WTC11 (cell line): ENCODE measurements at regions not wholly inside any gene's neighbourhood (a gene's known extent, or its start where the extent isn't known, plus 50 kb on each side); places are given as distances from the start of the nearest gene placed in this dataset.

ENCODE experiments used
- ATAC-seq: fragments of 200-7000 bp; cut with Tn5 transposase; 2 replicates; pipeline ENCODE4 v1.10.0; 2021; ENCODE audit warnings: mild to moderate bottlenecking, moderate library complexity
- CTCF ChIA-PET: fragments of 300-600 bp; sonication (Branson Sonifier 250); formaldehyde crosslinking; loops from one replicate; lab custom pipeline; 2021; ENCODE audit warnings: antibody characterized with exemption; lab: Charles Lee
- POLR2A ChIA-PET: fragments of 350-600 bp; sonication (Branson Sonifier 250); formaldehyde crosslinking; loops from one replicate; lab custom pipeline; 2021; ENCODE audit warnings: antibody characterized with exemption; lab: Charles Lee
- DNase-seq: peaks from one replicate; pipeline ENCODE4 v3.0.0; 2021; ENCODE audit warnings: low spot score
- H3K27ac Mint-ChIP-seq: 2 replicates; pipeline ENCODE4 v1.8.0; 2021; ENCODE audit warnings: mixed read lengths
- H3K27me3 Mint-ChIP-seq: 2 replicates; pipeline ENCODE4 v1.8.0; 2021; ENCODE audit warnings: low read depth, mild to moderate bottlenecking, moderate library complexity, mixed read lengths
- H3K36me3 Mint-ChIP-seq: 2 replicates; pipeline ENCODE4 v1.8.0; 2021; ENCODE audit warnings: mixed read lengths
- H3K4me1 Mint-ChIP-seq: 2 replicates; pipeline ENCODE4 v1.8.0; 2022; ENCODE audit warnings: mixed read lengths
- H3K4me3 Mint-ChIP-seq: 2 replicates; pipeline ENCODE4 v1.8.0; 2021; ENCODE audit warnings: mild to moderate bottlenecking, moderate library complexity, mixed read lengths
- H3K9me3 Mint-ChIP-seq: 2 replicates; pipeline ENCODE4 v1.8.0; 2021; ENCODE audit warnings: mixed read lengths
- EMX1 ChIP-seq: fragments of 250-450 bp; sonication (Bioruptor Pico); IDR thresholded peaks from 2 replicates; pipeline ENCODE4 v1.8.0; 2021; ENCODE audit warnings: mild to moderate bottlenecking
- ESRRA ChIP-seq: sonication (generic); formaldehyde crosslinking; IDR thresholded peaks from 2 replicates; pipeline ENCODE4 v1.8.1; 2022; ENCODE audit warnings: mild to moderate bottlenecking, missing genetic modification reagents, borderline replicate concordance
- HMGA2 ChIP-seq: fragments of 250-450 bp; sonication (Bioruptor Pico); IDR thresholded peaks from 2 replicates; pipeline ENCODE4 v1.4.0; 2021; ENCODE audit warnings: mild to moderate bottlenecking, moderate library complexity
- JAZF1 ChIP-seq: fragments of 250-450 bp; sonication (Bioruptor Pico); IDR thresholded peaks from 2 replicates; pipeline ENCODE4 v1.9.0; 2021; ENCODE audit warnings: moderate library complexity, mild to moderate bottlenecking, inconsistent platforms
- MXD4 ChIP-seq: fragments of 250-450 bp; sonication (Bioruptor Pico); IDR thresholded peaks from 2 replicates; pipeline ENCODE4 v1.8.0; 2021; ENCODE audit warnings: mild to moderate bottlenecking, moderate library complexity, borderline replicate concordance
- MYBL2 ChIP-seq: sonication (generic); formaldehyde crosslinking; IDR thresholded peaks from 2 replicates; pipeline ENCODE4 v1.8.1; 2023; ENCODE audit warnings: mild to moderate bottlenecking, moderate library complexity, missing genetic modification reagents
- NR1H2 ChIP-seq: sonication (generic); formaldehyde crosslinking; IDR thresholded peaks from 2 replicates; pipeline ENCODE4 v1.9.0; 2021; ENCODE audit warnings: mild to moderate bottlenecking, moderate library complexity, missing genetic modification reagents
- RELA ChIP-seq: sonication (generic); formaldehyde crosslinking; IDR thresholded peaks from 2 replicates; pipeline ENCODE4 v1.8.1; 2022; ENCODE audit warnings: missing genetic modification reagents, mild to moderate bottlenecking, borderline replicate concordance
- TEAD4 ChIP-seq: sonication (generic); formaldehyde crosslinking; IDR thresholded peaks from 2 replicates; pipeline ENCODE4 v1.8.0; 2022; ENCODE audit warnings: mild to moderate bottlenecking, missing genetic modification reagents
- ZNF263 ChIP-seq: sonication (generic); formaldehyde crosslinking; IDR thresholded peaks from 2 replicates; pipeline ENCODE4 v1.8.1; 2022; ENCODE audit warnings: low read depth, mild to moderate bottlenecking, moderate library complexity, missing genetic modification reagents
- ZNF317 ChIP-seq: sonication (generic); formaldehyde crosslinking; IDR thresholded peaks from 2 replicates; pipeline ENCODE4 v1.8.1; 2023; ENCODE audit warnings: low read depth, mild to moderate bottlenecking, moderate library complexity, missing genetic modification reagents, borderline replicate concordance
- TF ChIP-seq, protein P1 (sequence below): sonication (generic); formaldehyde crosslinking; IDR thresholded peaks from 2 replicates; pipeline ENCODE4 v1.8.0; 2023; ENCODE audit warnings: mild to moderate bottlenecking, missing genetic modification reagents
- TF ChIP-seq, protein P2 (sequence below): sonication (generic); formaldehyde crosslinking; IDR thresholded peaks from 2 replicates; pipeline ENCODE4 v1.8.1; 2023; ENCODE audit warnings: mild to moderate bottlenecking, missing genetic modification reagents, moderate library complexity
- TF ChIP-seq, protein P3 (sequence below): sonication (generic); formaldehyde crosslinking; IDR thresholded peaks from 2 replicates; pipeline ENCODE4 v1.8.0; 2022; ENCODE audit warnings: mild to moderate bottlenecking, missing genetic modification reagents
- TF ChIP-seq, protein P4 (sequence below): fragments of 250-450 bp; sonication (Bioruptor Pico); IDR thresholded peaks from 2 replicates; pipeline ENCODE4 v1.8.0; 2021; ENCODE audit warnings: mild to moderate bottlenecking
- TF ChIP-seq, protein P5 (sequence below): fragments of 250-450 bp; sonication (Bioruptor Pico); IDR thresholded peaks from 2 replicates; pipeline ENCODE4 v1.9.0; 2021; ENCODE audit warnings: mild to moderate bottlenecking
- TF ChIP-seq, protein P6 (sequence below): fragments of 250-450 bp; sonication (Bioruptor Pico); IDR thresholded peaks from 2 replicates; pipeline ENCODE4 v2.1.2; 2022; ENCODE audit warnings: mild to moderate bottlenecking, moderate library complexity
- TF ChIP-seq, protein P7 (sequence below): sonication (generic); formaldehyde crosslinking; IDR thresholded peaks from 2 replicates; pipeline ENCODE4 v1.8.1; 2023; ENCODE audit warnings: mild to moderate bottlenecking, missing genetic modification reagents, borderline replicate concordance

DNA sequence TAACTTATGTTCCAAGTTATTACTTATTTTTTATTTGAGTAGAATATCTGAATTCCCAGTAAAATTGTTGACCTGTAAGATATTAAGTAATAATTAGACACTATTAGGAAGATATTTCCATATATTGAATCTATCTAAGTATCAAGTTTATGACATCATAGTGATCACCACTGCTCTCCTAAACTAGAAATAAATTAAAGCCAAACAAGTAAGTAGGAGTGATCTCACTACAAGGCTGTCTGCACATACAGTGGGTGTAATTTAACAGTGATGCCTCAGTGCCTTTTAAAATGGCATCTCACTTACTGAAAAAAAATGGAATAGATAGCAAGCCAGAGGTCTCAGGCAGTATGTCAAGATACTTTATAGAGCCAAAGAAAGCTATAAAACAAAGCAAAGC is 789.6 kb downstream of the KCTD16 start:
- DNase-seq (no peak), ATAC-seq (no peak)
- CTCF ChIA-PET, result no interaction called here
- Mint-ChIP-seq H3K4me1 (no peaks in the 10 kb centered on the region), H3K9me3 (no peaks in the 10 kb centered on the region), H3K36me3 (no peaks in the 10 kb centered on the region), H3K4me3 (no peak overlapping the region), H3K27me3 (no peaks in the 10 kb centered on the region), H3K27ac (no peak overlapping the region)
- POLR2A ChIA-PET, result no interaction called here
- TF ChIP-seq JAZF1 (no peak), ESRRA (no peak)

DNA sequence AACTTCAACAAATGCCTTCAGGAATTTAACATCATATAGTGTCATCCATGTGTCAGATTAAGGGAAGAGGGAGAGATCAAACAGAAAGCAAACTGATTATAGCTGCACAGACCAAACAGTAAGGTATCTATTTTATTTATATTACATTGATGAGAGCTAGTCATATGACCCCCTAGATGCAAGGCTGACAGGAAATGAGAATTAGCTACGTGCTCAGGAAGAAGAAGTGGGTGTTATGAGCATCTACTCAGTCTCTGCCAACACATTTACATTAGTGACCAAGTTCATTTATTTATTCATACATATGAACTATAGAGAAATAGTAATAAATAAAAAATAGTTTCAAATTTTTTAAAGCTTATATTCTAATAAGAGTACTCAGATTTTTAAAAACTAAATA is 787.3 kb downstream of the KCTD16 start:
- CTCF ChIA-PET, result interaction anchor here (1.1 kb wide), 1 partner anchor 280 kb away, joined by 3 read pairs; no protein-coding TSS in a partner anchor
- TF ChIP-seq NR1H2 (CRISPR knock-in tag), result no peak
- TF ChIP-seq, protein P1, sequence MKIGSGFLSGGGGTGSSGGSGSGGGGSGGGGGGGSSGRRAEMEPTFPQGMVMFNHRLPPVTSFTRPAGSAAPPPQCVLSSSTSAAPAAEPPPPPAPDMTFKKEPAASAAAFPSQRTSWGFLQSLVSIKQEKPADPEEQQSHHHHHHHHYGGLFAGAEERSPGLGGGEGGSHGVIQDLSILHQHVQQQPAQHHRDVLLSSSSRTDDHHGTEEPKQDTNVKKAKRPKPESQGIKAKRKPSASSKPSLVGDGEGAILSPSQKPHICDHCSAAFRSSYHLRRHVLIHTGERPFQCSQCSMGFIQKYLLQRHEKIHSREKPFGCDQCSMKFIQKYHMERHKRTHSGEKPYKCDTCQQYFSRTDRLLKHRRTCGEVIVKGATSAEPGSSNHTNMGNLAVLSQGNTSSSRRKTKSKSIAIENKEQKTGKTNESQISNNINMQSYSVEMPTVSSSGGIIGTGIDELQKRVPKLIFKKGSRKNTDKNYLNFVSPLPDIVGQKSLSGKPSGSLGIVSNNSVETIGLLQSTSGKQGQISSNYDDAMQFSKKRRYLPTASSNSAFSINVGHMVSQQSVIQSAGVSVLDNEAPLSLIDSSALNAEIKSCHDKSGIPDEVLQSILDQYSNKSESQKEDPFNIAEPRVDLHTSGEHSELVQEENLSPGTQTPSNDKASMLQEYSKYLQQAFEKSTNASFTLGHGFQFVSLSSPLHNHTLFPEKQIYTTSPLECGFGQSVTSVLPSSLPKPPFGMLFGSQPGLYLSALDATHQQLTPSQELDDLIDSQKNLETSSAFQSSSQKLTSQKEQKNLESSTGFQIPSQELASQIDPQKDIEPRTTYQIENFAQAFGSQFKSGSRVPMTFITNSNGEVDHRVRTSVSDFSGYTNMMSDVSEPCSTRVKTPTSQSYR (CRISPR knock-in tag), result no peak
- TF ChIP-seq HMGA2, result no peak
- no peak for TF ChIP-seq EMX1 (CRISPR knock-in tag)
- TF ChIP-seq, protein P2, sequence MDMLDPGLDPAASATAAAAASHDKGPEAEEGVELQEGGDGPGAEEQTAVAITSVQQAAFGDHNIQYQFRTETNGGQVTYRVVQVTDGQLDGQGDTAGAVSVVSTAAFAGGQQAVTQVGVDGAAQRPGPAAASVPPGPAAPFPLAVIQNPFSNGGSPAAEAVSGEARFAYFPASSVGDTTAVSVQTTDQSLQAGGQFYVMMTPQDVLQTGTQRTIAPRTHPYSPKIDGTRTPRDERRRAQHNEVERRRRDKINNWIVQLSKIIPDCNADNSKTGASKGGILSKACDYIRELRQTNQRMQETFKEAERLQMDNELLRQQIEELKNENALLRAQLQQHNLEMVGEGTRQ, result no peak
- TF ChIP-seq ZNF263 (CRISPR knock-in tag), result no peak
- no peak for TF ChIP-seq TEAD4 (CRISPR knock-in tag)
- TF ChIP-seq MXD4 (CRISPR knock-in tag), result no peak
- TF ChIP-seq RELA (CRISPR knock-in tag), result no peak
- TF ChIP-seq, protein P3, sequence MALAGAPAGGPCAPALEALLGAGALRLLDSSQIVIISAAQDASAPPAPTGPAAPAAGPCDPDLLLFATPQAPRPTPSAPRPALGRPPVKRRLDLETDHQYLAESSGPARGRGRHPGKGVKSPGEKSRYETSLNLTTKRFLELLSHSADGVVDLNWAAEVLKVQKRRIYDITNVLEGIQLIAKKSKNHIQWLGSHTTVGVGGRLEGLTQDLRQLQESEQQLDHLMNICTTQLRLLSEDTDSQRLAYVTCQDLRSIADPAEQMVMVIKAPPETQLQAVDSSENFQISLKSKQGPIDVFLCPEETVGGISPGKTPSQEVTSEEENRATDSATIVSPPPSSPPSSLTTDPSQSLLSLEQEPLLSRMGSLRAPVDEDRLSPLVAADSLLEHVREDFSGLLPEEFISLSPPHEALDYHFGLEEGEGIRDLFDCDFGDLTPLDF (CRISPR knock-in tag), result no peak
- no peak for TF ChIP-seq ZNF317 (CRISPR knock-in tag)
- TF ChIP-seq, protein P4, sequence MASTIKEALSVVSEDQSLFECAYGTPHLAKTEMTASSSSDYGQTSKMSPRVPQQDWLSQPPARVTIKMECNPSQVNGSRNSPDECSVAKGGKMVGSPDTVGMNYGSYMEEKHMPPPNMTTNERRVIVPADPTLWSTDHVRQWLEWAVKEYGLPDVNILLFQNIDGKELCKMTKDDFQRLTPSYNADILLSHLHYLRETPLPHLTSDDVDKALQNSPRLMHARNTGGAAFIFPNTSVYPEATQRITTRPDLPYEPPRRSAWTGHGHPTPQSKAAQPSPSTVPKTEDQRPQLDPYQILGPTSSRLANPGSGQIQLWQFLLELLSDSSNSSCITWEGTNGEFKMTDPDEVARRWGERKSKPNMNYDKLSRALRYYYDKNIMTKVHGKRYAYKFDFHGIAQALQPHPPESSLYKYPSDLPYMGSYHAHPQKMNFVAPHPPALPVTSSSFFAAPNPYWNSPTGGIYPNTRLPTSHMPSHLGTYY (CRISPR knock-in tag), result no peak
- TF ChIP-seq, all 79 proteins: peak for 0
- no peaks in the 10 kb centered on the region for H3K36me3 Mint-ChIP-seq
- H3K27ac Mint-ChIP-seq, result no peak overlapping the region
- H3K4me1 Mint-ChIP-seq, result peaks cover under 1% of the 10 kb centered on the region; the same call in 1 of the 2 replicates
- no peak for ATAC-seq
- POLR2A ChIA-PET, result no interaction called here
- H3K4me3 Mint-ChIP-seq, result no peak overlapping the region
- DNase-seq, result no peak
- H3K27me3 Mint-ChIP-seq, result no peaks in the 10 kb centered on the region
- no peaks in the 10 kb centered on the region for H3K9me3 Mint-ChIP-seq

DNA sequence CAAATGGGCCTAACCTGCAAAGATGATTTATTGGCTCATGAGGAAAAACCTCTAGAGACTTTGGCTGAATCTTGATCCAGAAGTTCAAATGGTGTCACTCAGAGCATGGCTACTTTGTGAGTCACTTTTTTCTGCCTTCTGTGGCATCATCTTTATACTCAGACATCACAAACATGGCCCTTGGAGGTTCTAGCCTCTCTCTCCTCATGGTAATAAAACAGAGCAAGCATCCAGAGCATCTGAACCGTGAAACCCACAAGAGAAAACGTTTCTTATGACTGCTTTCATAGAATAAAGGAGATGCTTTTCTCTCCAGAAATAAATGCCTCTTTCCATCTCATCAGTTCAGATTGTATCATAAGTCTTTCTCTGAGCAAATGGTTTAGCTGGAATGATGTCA is 780.3 kb downstream of the KCTD16 start:
- POLR2A ChIA-PET, result no interaction called here
- CTCF ChIA-PET, result no interaction called here
- H3K27ac Mint-ChIP-seq, result no peak overlapping the region
- H3K27me3 Mint-ChIP-seq, result no peaks in the 10 kb centered on the region
- H3K9me3 Mint-ChIP-seq, result no peaks in the 10 kb centered on the region
- peaks cover 6% of the 10 kb centered on the region for H3K4me1 Mint-ChIP-seq
- no peak overlapping the region for H3K4me3 Mint-ChIP-seq
- DNase-seq, result no peak
- no peak for ATAC-seq
- no peak for TF ChIP-seq MYBL2 (CRISPR knock-in tag)
- TF ChIP-seq, protein P5, sequence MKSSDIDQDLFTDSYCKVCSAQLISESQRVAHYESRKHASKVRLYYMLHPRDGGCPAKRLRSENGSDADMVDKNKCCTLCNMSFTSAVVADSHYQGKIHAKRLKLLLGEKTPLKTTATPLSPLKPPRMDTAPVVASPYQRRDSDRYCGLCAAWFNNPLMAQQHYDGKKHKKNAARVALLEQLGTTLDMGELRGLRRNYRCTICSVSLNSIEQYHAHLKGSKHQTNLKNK (CRISPR knock-in tag), result no peak
- TF ChIP-seq, protein P6, sequence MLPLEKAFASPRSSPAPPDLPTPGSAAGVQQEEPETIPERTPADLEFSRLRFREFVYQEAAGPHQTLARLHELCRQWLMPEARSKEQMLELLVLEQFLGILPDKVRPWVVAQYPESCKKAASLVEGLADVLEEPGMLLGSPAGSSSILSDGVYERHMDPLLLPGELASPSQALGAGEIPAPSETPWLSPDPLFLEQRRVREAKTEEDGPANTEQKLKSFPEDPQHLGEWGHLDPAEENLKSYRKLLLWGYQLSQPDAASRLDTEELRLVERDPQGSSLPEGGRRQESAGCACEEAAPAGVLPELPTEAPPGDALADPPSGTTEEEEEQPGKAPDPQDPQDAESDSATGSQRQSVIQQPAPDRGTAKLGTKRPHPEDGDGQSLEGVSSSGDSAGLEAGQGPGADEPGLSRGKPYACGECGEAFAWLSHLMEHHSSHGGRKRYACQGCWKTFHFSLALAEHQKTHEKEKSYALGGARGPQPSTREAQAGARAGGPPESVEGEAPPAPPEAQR (CRISPR knock-in tag), result no peak
- TF ChIP-seq, protein P7, sequence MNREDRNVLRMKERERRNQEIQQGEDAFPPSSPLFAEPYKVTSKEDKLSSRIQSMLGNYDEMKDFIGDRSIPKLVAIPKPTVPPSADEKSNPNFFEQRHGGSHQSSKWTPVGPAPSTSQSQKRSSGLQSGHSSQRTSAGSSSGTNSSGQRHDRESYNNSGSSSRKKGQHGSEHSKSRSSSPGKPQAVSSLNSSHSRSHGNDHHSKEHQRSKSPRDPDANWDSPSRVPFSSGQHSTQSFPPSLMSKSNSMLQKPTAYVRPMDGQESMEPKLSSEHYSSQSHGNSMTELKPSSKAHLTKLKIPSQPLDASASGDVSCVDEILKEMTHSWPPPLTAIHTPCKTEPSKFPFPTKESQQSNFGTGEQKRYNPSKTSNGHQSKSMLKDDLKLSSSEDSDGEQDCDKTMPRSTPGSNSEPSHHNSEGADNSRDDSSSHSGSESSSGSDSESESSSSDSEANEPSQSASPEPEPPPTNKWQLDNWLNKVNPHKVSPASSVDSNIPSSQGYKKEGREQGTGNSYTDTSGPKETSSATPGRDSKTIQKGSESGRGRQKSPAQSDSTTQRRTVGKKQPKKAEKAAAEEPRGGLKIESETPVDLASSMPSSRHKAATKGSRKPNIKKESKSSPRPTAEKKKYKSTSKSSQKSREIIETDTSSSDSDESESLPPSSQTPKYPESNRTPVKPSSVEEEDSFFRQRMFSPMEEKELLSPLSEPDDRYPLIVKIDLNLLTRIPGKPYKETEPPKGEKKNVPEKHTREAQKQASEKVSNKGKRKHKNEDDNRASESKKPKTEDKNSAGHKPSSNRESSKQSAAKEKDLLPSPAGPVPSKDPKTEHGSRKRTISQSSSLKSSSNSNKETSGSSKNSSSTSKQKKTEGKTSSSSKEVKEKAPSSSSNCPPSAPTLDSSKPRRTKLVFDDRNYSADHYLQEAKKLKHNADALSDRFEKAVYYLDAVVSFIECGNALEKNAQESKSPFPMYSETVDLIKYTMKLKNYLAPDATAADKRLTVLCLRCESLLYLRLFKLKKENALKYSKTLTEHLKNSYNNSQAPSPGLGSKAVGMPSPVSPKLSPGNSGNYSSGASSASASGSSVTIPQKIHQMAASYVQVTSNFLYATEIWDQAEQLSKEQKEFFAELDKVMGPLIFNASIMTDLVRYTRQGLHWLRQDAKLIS (CRISPR knock-in tag), result no peak
- TF ChIP-seq, all 79 proteins: peak for 0
- no peaks in the 10 kb centered on the region for H3K36me3 Mint-ChIP-seq
